ENCODE measurements at regions not wholly inside any gene's neighbourhood (a gene's known extent, or its start where the extent isn't known, plus 50 kb on each side); places are given as distances from the start of the nearest gene placed in this dataset.

DNA sequence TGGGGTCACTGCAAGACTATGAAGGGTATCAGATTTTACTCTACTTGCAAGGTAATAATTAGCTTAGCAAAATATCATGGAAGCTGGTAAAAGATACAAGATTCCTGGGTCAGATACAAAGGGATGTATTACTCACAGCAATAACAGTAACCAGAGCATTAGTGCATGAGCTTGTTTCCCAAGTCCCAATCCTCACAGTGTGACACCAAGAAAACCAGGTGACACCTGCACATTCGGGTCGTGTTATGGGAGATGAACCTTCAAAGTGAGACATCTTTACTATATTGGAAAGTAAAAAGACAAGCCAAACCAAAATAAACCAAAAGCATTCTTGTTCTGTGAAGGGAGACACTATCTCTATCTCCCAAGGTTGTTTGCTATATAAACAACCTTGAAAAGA, 528.7 kb upstream of the TGFBR2 start:
- Histone ChIP-seq H3K56ac (ENCODE audit: extremely low read depth, insufficient read depth, low read length) (no peak overlapping the region), H3K27ac (ENCODE audit: insufficient read depth, low read length) (no peak overlapping the region), H3K36me3 (ENCODE audit: control insufficient read depth, insufficient read depth, low read length) (no peaks in the 10 kb centered on the region), H3K9me1 (ENCODE audit: insufficient read depth, low read length) (no peaks in the 10 kb centered on the region), H3K4me3 (ENCODE audit: insufficient read depth, low read depth, low read length) (no peak overlapping the region), H2AFZ (replicated peaks; ENCODE audit: low read length, poor library complexity) (no peak overlapping the region), H3K4me2 (ENCODE audit: low read depth, low read length) (no peak overlapping the region), H2AK9ac (replicated peaks; ENCODE audit: low read depth, low read length, poor library complexity) (no peak overlapping the region), H2AK5ac (ENCODE audit: low read depth, low read length) (no peak overlapping the region), H3K18ac (ENCODE audit: low read depth, low read length) (no peak overlapping the region), H4K5ac (ENCODE audit: low read depth, low read length) (no peak overlapping the region), H4K8ac (ENCODE audit: low read depth in 2 of 2, low read length in 2 of 2) (no peak overlapping the region), H2BK5ac (ENCODE audit: low read depth, low read length, poor library complexity, severe bottlenecking) (no peak overlapping the region), H3K9me3 (ENCODE audit: control insufficient read depth, insufficient read depth, low read length) (no peaks in the 10 kb centered on the region), H4K91ac (ENCODE audit: insufficient read depth, low read depth, low read length) (no peak overlapping the region), H2BK20ac (ENCODE audit: low read depth, low read length) (no peak overlapping the region), H3K27me3 (ENCODE audit: control insufficient read depth, insufficient read depth, low read length) (no peaks in the 10 kb centered on the region), H3K23ac (ENCODE audit: low read depth, low read length) (no peak overlapping the region), H3K9ac (ENCODE audit: low read depth, low read length) (no peak overlapping the region), H3K4ac (ENCODE audit: low read depth, low read length) (no peak overlapping the region), H3K79me1 (ENCODE audit: low read depth in 1 of 2, low read length in 2 of 2) (no peaks in the 10 kb centered on the region), H3K4me1 (ENCODE audit: control insufficient read depth, insufficient read depth, low read length) (no peaks in the 10 kb centered on the region), H2BK120ac (ENCODE audit: low read depth, low read length) (no peak overlapping the region), H2BK15ac (ENCODE audit: low read depth, low read length) (no peak overlapping the region), H4K20me1 (ENCODE audit: insufficient read depth, low read length) (no peaks in the 10 kb centered on the region), H3K14ac (replicated peaks; ENCODE audit: low read depth, low read length) (no peak overlapping the region)
- DNase-seq (no peak), ATAC-seq (ENCODE audit: low read depth) (no peak)
- dilution Hi-C loops (cut with HindIII; ENCODE audit: low sequenced_read_pairs, unreplicated experiment): no loop called here
- BruUV-seq (replicated peaks): no TSS peak
- in situ Hi-C loops (cut with MboI; ENCODE audit: low sequenced_read_pairs): no loop called here
- ChIA-PET CTCF (no interaction called here), POLR2A (ENCODE audit: unreplicated experiment) (no interaction called here)
- TF ChIP-seq MXI1 (IDR thresholded peaks at IDR 0.05; ENCODE audit: borderline replicate concordance, low read depth, low read length) (no peak), POLR2A (IDR thresholded peaks at IDR 0.05; ENCODE audit: low read depth, low read length) (no peak), MAZ (IDR thresholded peaks at IDR 0.05; ENCODE audit: borderline replicate concordance, low read depth, low read length) (no peak), NFE2L2 (IDR thresholded peaks at IDR 0.05; ENCODE audit: low read depth, low read length) (no peak), RCOR1 (IDR thresholded peaks at IDR 0.05; ENCODE audit: insufficient replicate concordance, low read length) (no peak), CEBPB (IDR thresholded peaks at IDR 0.05; ENCODE audit: low read depth, low read length) (no peak), BHLHE40 (IDR thresholded peaks at IDR 0.05; ENCODE audit: low read depth, low read length) (no peak), RFX5 (IDR thresholded peaks at IDR 0.05; ENCODE audit: low read depth, low read length) (no peak), SMC3 (IDR thresholded peaks at IDR 0.05; ENCODE audit: low read depth, low read length) (no peak), CHD1 (IDR thresholded peaks at IDR 0.05; ENCODE audit: low read depth, low read length) (no peak), MAFK (IDR thresholded peaks at IDR 0.05; ENCODE audit: low read depth, low read length) (no peak), RAD21 (IDR thresholded peaks at IDR 0.05; ENCODE audit: low read length) (no peak)
- TF ChIP-seq, protein P1, sequence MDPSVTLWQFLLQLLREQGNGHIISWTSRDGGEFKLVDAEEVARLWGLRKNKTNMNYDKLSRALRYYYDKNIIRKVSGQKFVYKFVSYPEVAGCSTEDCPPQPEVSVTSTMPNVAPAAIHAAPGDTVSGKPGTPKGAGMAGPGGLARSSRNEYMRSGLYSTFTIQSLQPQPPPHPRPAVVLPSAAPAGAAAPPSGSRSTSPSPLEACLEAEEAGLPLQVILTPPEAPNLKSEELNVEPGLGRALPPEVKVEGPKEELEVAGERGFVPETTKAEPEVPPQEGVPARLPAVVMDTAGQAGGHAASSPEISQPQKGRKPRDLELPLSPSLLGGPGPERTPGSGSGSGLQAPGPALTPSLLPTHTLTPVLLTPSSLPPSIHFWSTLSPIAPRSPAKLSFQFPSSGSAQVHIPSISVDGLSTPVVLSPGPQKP (IDR thresholded peaks at IDR 0.05; ENCODE audit: borderline replicate concordance, low read depth, low read length): no peak
- TF ChIP-seq, protein P2, sequence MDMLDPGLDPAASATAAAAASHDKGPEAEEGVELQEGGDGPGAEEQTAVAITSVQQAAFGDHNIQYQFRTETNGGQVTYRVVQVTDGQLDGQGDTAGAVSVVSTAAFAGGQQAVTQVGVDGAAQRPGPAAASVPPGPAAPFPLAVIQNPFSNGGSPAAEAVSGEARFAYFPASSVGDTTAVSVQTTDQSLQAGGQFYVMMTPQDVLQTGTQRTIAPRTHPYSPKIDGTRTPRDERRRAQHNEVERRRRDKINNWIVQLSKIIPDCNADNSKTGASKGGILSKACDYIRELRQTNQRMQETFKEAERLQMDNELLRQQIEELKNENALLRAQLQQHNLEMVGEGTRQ (IDR thresholded peaks at IDR 0.05; ENCODE audit: low read depth, low read length): no peak
- TF ChIP-seq, protein P3, sequence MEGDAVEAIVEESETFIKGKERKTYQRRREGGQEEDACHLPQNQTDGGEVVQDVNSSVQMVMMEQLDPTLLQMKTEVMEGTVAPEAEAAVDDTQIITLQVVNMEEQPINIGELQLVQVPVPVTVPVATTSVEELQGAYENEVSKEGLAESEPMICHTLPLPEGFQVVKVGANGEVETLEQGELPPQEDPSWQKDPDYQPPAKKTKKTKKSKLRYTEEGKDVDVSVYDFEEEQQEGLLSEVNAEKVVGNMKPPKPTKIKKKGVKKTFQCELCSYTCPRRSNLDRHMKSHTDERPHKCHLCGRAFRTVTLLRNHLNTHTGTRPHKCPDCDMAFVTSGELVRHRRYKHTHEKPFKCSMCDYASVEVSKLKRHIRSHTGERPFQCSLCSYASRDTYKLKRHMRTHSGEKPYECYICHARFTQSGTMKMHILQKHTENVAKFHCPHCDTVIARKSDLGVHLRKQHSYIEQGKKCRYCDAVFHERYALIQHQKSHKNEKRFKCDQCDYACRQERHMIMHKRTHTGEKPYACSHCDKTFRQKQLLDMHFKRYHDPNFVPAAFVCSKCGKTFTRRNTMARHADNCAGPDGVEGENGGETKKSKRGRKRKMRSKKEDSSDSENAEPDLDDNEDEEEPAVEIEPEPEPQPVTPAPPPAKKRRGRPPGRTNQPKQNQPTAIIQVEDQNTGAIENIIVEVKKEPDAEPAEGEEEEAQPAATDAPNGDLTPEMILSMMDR (conservative IDR thresholded peaks at IDR 0.05; ENCODE audit: low read depth, low read length): no peak
- intact Hi-C loops (cut with micrococcal nuclease): no loop called here
- no CpG with 5 or more reads among the region's 2 CpGs for WGBS, 2 experiments (ENCODE audit: extremely low coverage in 2 of 2, insufficient read length in 1 of 2)

Measured in IMR-90 (cell line).